HG03139 (cell line): ENCODE measurements at regions not wholly inside any gene's neighbourhood (a gene's known extent, or its start where the extent isn't known, plus 50 kb on each side); places are given as distances from the start of the nearest gene placed in this dataset.
A peak's percentile ranks its signal among the peaks of the same experiment; 100 is the strongest.

Experiments used
- ATAC-seq: cut with Tn5 transposase; IDR thresholded peaks from one replicate; pipeline ENCODE4 v1.9.1; 2021; ENCODE audit not compliant: unreplicated experiment

- ATAC-seq, result peak; percentile 88
These were observed 350.3 kb downstream of the PTTG2 start for GRCh38 chr4:38310446-38311043.

- no peak for ATAC-seq
These were observed 351.4 kb downstream of the PTTG2 start for GRCh38 chr4:38311495-38312126.

- no peak for ATAC-seq
These were observed 350.8 kb upstream of the KLF3 start for GRCh38 chr4:38313175-38313574.

GRCh38 chr4:38313999-38314561 is 349.9 kb upstream of the KLF3 start:
- ATAC-seq, result no peak

- ATAC-seq, result no peak
These were observed 349.3 kb upstream of the KLF3 start for GRCh38 chr4:38314663-38315062.

- no peak for ATAC-seq
These were observed 348.7 kb upstream of the KLF3 start for GRCh38 chr4:38315286-38315685.

- no peak for ATAC-seq
These were observed 348.0 kb upstream of the KLF3 start for GRCh38 chr4:38316045-38316444.

- ATAC-seq, result no peak
These were observed 346.8 kb upstream of the KLF3 start for GRCh38 chr4:38317041-38317674.

GRCh38 chr4:38318737-38319455 is 345.1 kb upstream of the KLF3 start:
- peak; percentile 94 for ATAC-seq

- peak; percentile 38 for ATAC-seq
These were observed 344.3 kb upstream of the KLF3 start for GRCh38 chr4:38319456-38320342.

GRCh38 chr4:38320343-38320695 is 343.7 kb upstream of the KLF3 start:
- no peak for ATAC-seq

- no peak for ATAC-seq
These were observed 343.2 kb upstream of the KLF3 start for GRCh38 chr4:38320833-38321232.

GRCh38 chr4:38322714-38323113 is 341.3 kb upstream of the KLF3 start:
- ATAC-seq, result no peak

GRCh38 chr4:38323141-38323641 is 340.8 kb upstream of the KLF3 start:
- no peak for ATAC-seq

- ATAC-seq, result no peak
These were observed 339.0 kb upstream of the KLF3 start for GRCh38 chr4:38324861-38325628.

- no peak for ATAC-seq
These were observed 338.4 kb upstream of the KLF3 start for GRCh38 chr4:38325629-38325913.

GRCh38 chr4:38326499-38326898 is 337.5 kb upstream of the KLF3 start:
- ATAC-seq, result no peak

GRCh38 chr4:38327174-38327573 is 336.8 kb upstream of the KLF3 start:
- ATAC-seq, result no peak

- no peak for ATAC-seq
These were observed 334.8 kb upstream of the KLF3 start for GRCh38 chr4:38328989-38329729.
